HEK293 (cell line): ENCODE measurements at regions not wholly inside any gene's neighbourhood (a gene's known extent, or its start where the extent isn't known, plus 50 kb on each side); places are given as distances from the start of the nearest gene placed in this dataset.

Source experiments
- AEBP2 ChIP-seq: fragments of 450-650 bp; formaldehyde crosslinking; IDR thresholded peaks from 2 replicates; pipeline ENCODE4 v1.5.1; 2016; ENCODE audit warnings: missing biosample characterization, missing genetic modification characterization, borderline replicate concordance
- ATF2 ChIP-seq: fragments of 450-650 bp; formaldehyde crosslinking; IDR thresholded peaks from 2 replicates; pipeline ENCODE4 v1.5.1; 2016; ENCODE audit warnings: missing biosample characterization, missing genetic modification characterization, low read depth
- BCL11B ChIP-seq: fragments of 450-650 bp; formaldehyde crosslinking; IDR thresholded peaks from 2 replicates; pipeline ENCODE4 v1.5.1; 2016; ENCODE audit warnings: low read depth, missing biosample characterization, missing genetic modification characterization
- OVOL3 ChIP-seq: fragments of 450-650 bp; formaldehyde crosslinking; IDR thresholded peaks from 2 replicates; pipeline ENCODE4 v1.5.1; 2016; ENCODE audit warnings: missing biosample characterization, missing genetic modification characterization
- REST ChIP-seq: fragments of 450-650 bp; formaldehyde crosslinking; IDR thresholded peaks from 2 replicates; pipeline ENCODE4 v1.5.1; 2016; ENCODE audit warnings: missing biosample characterization, missing genetic modification characterization
- SP2 ChIP-seq: fragments of 450-650 bp; formaldehyde crosslinking; IDR thresholded peaks from 2 replicates; pipeline ENCODE4 v1.5.1; 2016; ENCODE audit warnings: missing biosample characterization, missing genetic modification characterization
- ZBTB21 ChIP-seq: fragments of 450-650 bp; formaldehyde crosslinking; IDR thresholded peaks from 2 replicates; pipeline ENCODE4 v1.5.1; 2017; ENCODE audit warnings: missing biosample characterization, missing genetic modification characterization
- ZFP37 ChIP-seq: fragments of 450-650 bp; formaldehyde crosslinking; IDR thresholded peaks from 2 replicates; pipeline ENCODE4 v1.5.1; 2016; ENCODE audit warnings: missing biosample characterization, missing genetic modification characterization
- ZNF239 ChIP-seq: fragments of 450-650 bp; formaldehyde crosslinking; IDR thresholded peaks from 2 replicates; pipeline ENCODE4 v1.5.1; 2016; ENCODE audit warnings: missing biosample characterization, missing genetic modification characterization
- ZNF335 ChIP-seq: fragments of 450-650 bp; formaldehyde crosslinking; conservative IDR thresholded peaks from 2 replicates; pipeline ENCODE4 v1.5.1; 2016; ENCODE audit warnings: missing biosample characterization, missing genetic modification characterization
- ZNF366 ChIP-seq: fragments of 450-650 bp; formaldehyde crosslinking; conservative IDR thresholded peaks from 2 replicates; pipeline ENCODE4 v1.5.1; 2016; ENCODE audit warnings: missing biosample characterization, missing genetic modification characterization
- ZNF600 ChIP-seq: fragments of 450-650 bp; formaldehyde crosslinking; IDR thresholded peaks from 2 replicates; pipeline ENCODE4 v1.5.1; 2016; ENCODE audit warnings: missing biosample characterization, missing genetic modification characterization
- TF ChIP-seq, protein P1 (sequence below): fragments of 450-650 bp; formaldehyde crosslinking; IDR thresholded peaks from 2 replicates; pipeline ENCODE4 v1.5.1; 2016; ENCODE audit warnings: missing biosample characterization, missing genetic modification characterization
- TF ChIP-seq, protein P2 (sequence below): fragments of 450-650 bp; formaldehyde crosslinking; IDR thresholded peaks from 2 replicates; pipeline ENCODE4 v1.5.1; 2016; ENCODE audit warnings: missing biosample characterization, missing genetic modification characterization

GRCh38 chr5:28369418-28369817, 1331.0 kb upstream of the CDH9 start:
- TF ChIP-seq AEBP2 (no peak), ZFP37 (tag by site-specific recombination) (no peak), SP2 (tag by site-specific recombination) (no peak), ATF2 (tag by site-specific recombination) (no peak), BCL11B (tag by site-specific recombination) (no peak), ZNF239 (tag by site-specific recombination) (no peak), ZNF335 (no peak), REST (tag by site-specific recombination) (no peak), ZNF600 (tag by site-specific recombination) (no peak), ZNF366 (tag by site-specific recombination) (no peak), OVOL3 (tag by site-specific recombination) (no peak), ZBTB21 (no peak)
- TF ChIP-seq, protein P1, sequence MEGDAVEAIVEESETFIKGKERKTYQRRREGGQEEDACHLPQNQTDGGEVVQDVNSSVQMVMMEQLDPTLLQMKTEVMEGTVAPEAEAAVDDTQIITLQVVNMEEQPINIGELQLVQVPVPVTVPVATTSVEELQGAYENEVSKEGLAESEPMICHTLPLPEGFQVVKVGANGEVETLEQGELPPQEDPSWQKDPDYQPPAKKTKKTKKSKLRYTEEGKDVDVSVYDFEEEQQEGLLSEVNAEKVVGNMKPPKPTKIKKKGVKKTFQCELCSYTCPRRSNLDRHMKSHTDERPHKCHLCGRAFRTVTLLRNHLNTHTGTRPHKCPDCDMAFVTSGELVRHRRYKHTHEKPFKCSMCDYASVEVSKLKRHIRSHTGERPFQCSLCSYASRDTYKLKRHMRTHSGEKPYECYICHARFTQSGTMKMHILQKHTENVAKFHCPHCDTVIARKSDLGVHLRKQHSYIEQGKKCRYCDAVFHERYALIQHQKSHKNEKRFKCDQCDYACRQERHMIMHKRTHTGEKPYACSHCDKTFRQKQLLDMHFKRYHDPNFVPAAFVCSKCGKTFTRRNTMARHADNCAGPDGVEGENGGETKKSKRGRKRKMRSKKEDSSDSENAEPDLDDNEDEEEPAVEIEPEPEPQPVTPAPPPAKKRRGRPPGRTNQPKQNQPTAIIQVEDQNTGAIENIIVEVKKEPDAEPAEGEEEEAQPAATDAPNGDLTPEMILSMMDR, result no peak
- TF ChIP-seq, protein P2, sequence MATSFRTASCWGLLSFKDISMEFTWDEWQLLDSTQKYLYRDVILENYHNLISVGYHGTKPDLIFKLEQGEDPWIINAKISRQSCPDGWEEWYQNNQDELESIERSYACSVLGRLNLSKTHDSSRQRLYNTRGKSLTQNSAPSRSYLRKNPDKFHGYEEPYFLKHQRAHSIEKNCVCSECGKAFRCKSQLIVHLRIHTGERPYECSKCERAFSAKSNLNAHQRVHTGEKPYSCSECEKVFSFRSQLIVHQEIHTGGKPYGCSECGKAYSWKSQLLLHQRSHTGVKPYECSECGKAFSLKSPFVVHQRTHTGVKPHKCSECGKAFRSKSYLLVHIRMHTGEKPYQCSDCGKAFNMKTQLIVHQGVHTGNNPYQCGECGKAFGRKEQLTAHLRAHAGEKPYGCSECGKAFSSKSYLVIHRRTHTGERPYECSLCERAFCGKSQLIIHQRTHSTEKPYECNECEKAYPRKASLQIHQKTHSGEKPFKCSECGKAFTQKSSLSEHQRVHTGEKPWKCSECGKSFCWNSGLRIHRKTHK, result no peak
